ENCODE measurements at regions not wholly inside any gene's neighbourhood (a gene's known extent, or its start where the extent isn't known, plus 50 kb on each side); places are given as distances from the start of the nearest gene placed in this dataset.

DNA sequence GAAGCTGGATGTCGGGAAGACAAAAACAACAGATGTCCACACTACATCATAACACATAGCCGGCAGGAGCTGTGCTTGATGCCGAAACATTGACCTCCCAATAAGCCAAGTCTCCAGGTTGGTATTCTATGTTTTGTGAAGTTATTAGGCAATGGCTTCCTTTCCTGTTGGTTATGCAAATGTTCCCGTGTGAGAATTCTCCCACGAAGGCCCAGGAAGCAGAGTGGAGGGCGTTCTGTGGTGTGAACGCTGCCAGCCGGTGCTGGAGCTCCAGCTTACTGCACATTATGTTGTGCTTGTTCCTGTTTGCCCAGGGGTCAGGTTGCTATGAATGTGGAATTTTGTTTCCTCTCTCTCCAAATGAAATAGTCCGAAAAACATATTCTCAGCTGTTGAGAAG lies 156.4 kb upstream of the HMGA2 start:
- peaks cover 10% of the 10 kb centered on the region; the same call in 1 of the 2 replicates for H3K9me3 ChIP-seq (ENCODE audit: control insufficient read depth, insufficient read depth, low read depth, low read length)
- DNase-seq (ENCODE audit: low read depth, low spot score) (no peak), ATAC-seq (no peak)
- no peaks in the 10 kb centered on the region for H3K36me3 ChIP-seq (ENCODE audit: control insufficient read depth, insufficient read depth, low read length)
- ChIA-PET POLR2A (no interaction called here), CTCF (no interaction called here)
- TF ChIP-seq TCF7L2 (IDR thresholded peaks at IDR 0.05; ENCODE audit: low read depth, low read length) (no peak), REST (IDR thresholded peaks at IDR 0.05; ENCODE audit: insufficient read depth in 1 of 2, low read depth in 2 of 2, low read length in 1 of 2) (no peak), SIN3A (IDR thresholded peaks at IDR 0.05; ENCODE audit: borderline replicate concordance, insufficient read depth, low read depth, low read length) (no peak), POLR2AphosphoS5 (IDR thresholded peaks at IDR 0.05; ENCODE audit: low read depth, low read length) (no peak)
- TF ChIP-seq, protein P1, sequence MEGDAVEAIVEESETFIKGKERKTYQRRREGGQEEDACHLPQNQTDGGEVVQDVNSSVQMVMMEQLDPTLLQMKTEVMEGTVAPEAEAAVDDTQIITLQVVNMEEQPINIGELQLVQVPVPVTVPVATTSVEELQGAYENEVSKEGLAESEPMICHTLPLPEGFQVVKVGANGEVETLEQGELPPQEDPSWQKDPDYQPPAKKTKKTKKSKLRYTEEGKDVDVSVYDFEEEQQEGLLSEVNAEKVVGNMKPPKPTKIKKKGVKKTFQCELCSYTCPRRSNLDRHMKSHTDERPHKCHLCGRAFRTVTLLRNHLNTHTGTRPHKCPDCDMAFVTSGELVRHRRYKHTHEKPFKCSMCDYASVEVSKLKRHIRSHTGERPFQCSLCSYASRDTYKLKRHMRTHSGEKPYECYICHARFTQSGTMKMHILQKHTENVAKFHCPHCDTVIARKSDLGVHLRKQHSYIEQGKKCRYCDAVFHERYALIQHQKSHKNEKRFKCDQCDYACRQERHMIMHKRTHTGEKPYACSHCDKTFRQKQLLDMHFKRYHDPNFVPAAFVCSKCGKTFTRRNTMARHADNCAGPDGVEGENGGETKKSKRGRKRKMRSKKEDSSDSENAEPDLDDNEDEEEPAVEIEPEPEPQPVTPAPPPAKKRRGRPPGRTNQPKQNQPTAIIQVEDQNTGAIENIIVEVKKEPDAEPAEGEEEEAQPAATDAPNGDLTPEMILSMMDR (IDR thresholded peaks at IDR 0.05) = no peak
- H3K27ac ChIP-seq (ENCODE audit: low read length) = no peak overlapping the region
- intact Hi-C loops (cut with micrococcal nuclease; ENCODE audit: unreplicated experiment) = no loop called here
- no peaks in the 10 kb centered on the region for H3K4me1 ChIP-seq (ENCODE audit: control insufficient read depth, insufficient read depth, low read length)
- BruUV-seq (replicated peaks) = no TSS peak
- no peak overlapping the region for H3K4me3 ChIP-seq (ENCODE audit: low read depth in 2 of 2, low read length in 2 of 2)
- in situ Hi-C loops (cut with HindIII; ENCODE audit: low pct_unique_long_range_greater_than_20kb, low sequenced_read_pairs) = no loop called here
- no peaks in the 10 kb centered on the region for H3K27me3 ChIP-seq (ENCODE audit: control insufficient read depth, insufficient read depth, low read length)

GRCh38 chr12:65668981-65669695 lies 155.1 kb upstream of the HMGA2 start:
- DNase-seq (ENCODE audit: low read depth, low spot score) (no peak), ATAC-seq (no peak)
- intact Hi-C loops (cut with micrococcal nuclease; ENCODE audit: unreplicated experiment) = no loop called here
- no peak for TF ChIP-seq TCF7L2 (IDR thresholded peaks at IDR 0.05; ENCODE audit: low read depth, low read length)
- no peak for TF ChIP-seq POLR2AphosphoS5 (IDR thresholded peaks at IDR 0.05; ENCODE audit: low read depth, low read length)
- no peak for TF ChIP-seq SIN3A (IDR thresholded peaks at IDR 0.05; ENCODE audit: borderline replicate concordance, insufficient read depth, low read depth, low read length)
- no peak for TF ChIP-seq REST (IDR thresholded peaks at IDR 0.05; ENCODE audit: insufficient read depth in 1 of 2, low read depth in 2 of 2, low read length in 1 of 2)
- TF ChIP-seq, protein P1 (IDR thresholded peaks at IDR 0.05) = no peak
- Histone ChIP-seq H3K9me3 (ENCODE audit: control insufficient read depth, insufficient read depth, low read depth, low read length) (peaks cover 7% of the 10 kb centered on the region; the same call in 1 of the 2 replicates), H3K4me3 (ENCODE audit: low read depth in 2 of 2, low read length in 2 of 2) (no peak overlapping the region), H3K36me3 (ENCODE audit: control insufficient read depth, insufficient read depth, low read length) (no peaks in the 10 kb centered on the region), H3K27me3 (ENCODE audit: control insufficient read depth, insufficient read depth, low read length) (no peaks in the 10 kb centered on the region), H3K27ac (ENCODE audit: low read length) (no peak overlapping the region; the same call in 1 of the 2 replicates), H3K4me1 (ENCODE audit: control insufficient read depth, insufficient read depth, low read length) (no peaks in the 10 kb centered on the region; the same call in 1 of the 2 replicates)
- BruUV-seq (replicated peaks) = no TSS peak
- ChIA-PET POLR2A (no interaction called here), CTCF (no interaction called here)
- in situ Hi-C loops (cut with HindIII; ENCODE audit: low pct_unique_long_range_greater_than_20kb, low sequenced_read_pairs) = no loop called here

Data from Panc1 (cell line).